ENCODE measurements at regions not wholly inside any gene's neighbourhood (a gene's known extent, or its start where the extent isn't known, plus 50 kb on each side); places are given as distances from the start of the nearest gene placed in this dataset.

- Histone ChIP-seq H4K5ac (ENCODE audit: insufficient read length, low read depth, low read length) (no peak overlapping the region), H3K18ac (ENCODE audit: insufficient read length, low read depth, low read length) (no peak overlapping the region), H4K20me1 (ENCODE audit: control insufficient read depth, insufficient read depth, insufficient read length) (no peaks in the 10 kb centered on the region), H2AK5ac (ENCODE audit: insufficient read length, low read length) (no peak overlapping the region), H2AFZ (ENCODE audit: low read length) (no peak overlapping the region), H3K9ac (ENCODE audit: extremely low read depth, insufficient read length, low read length) (no peak overlapping the region), H3K9me3 (ENCODE audit: control insufficient read depth, low read depth, low read length) (no peaks in the 10 kb centered on the region), H3K79me1 (ENCODE audit: insufficient read depth, low read depth, low read length, poor library complexity, severe bottlenecking) (no peaks in the 10 kb centered on the region), H2BK12ac (ENCODE audit: insufficient read length, low read depth, low read length) (no peak overlapping the region), H4K8ac (replicated peaks; ENCODE audit: insufficient read length, low read depth, low read length) (no peak overlapping the region), H3K4me1 (ENCODE audit: insufficient read depth, low read length) (peaks cover 6% of the 10 kb centered on the region; the same call in 1 of the 2 replicates), H2BK5ac (ENCODE audit: insufficient read length, low read length) (no peak overlapping the region), H2BK15ac (ENCODE audit: low read depth, low read length) (no peak overlapping the region), H3K56ac (ENCODE audit: insufficient read length, low read depth, low read length) (no peak overlapping the region), H3K14ac (ENCODE audit: insufficient read depth, low read length) (no peak overlapping the region), H3K27me3 (ENCODE audit: insufficient read depth, low read length) (no peaks in the 10 kb centered on the region), H3T11ph (ENCODE audit: low read length) (no peak overlapping the region), H3K23ac (ENCODE audit: insufficient read length, low read depth, low read length) (no peak overlapping the region), H3K4me2 (ENCODE audit: insufficient read depth, insufficient read length, low read length) (no peak overlapping the region), H3K27ac (ENCODE audit: insufficient read length, low read depth, low read length) (no peak overlapping the region), H2BK120ac (ENCODE audit: low read depth, low read length, poor library complexity, severe bottlenecking) (no peak overlapping the region), H3K79me2 (ENCODE audit: insufficient read depth, low read length) (no peaks in the 10 kb centered on the region), H3K23me2 (ENCODE audit: insufficient read length, low read depth, low read length, poor library complexity, severe bottlenecking) (no peaks in the 10 kb centered on the region), H3K4ac (ENCODE audit: low read depth, low read length) (no peak overlapping the region), H2BK20ac (ENCODE audit: low read depth, low read length, poor library complexity, severe bottlenecking) (no peak overlapping the region), H4K91ac (ENCODE audit: insufficient read length, low read depth, low read length) (no peak overlapping the region)
- Mint-ChIP-seq H3K27ac (no peak overlapping the region), H3K4me1 (peaks cover 37 to 59% of the 10 kb centered on the region in 2 experiments), H3K4me3 (no peak overlapping the region), H3K27me3 (ENCODE audit: low read depth) (peaks cover 45% of the 10 kb centered on the region), H3K36me3 (ENCODE audit: insufficient read depth in 1 of 3, low read depth in 3 of 3) (no peaks in the 10 kb centered on the region; a peak in 2 of 7 replicates), H3K9me3 (no peaks in the 10 kb centered on the region)
- WGBS (ENCODE audit: extremely low coverage, insufficient read length, low lambda C conversion rate): no CpG with 5 or more reads among the region's 4 CpGs
- no peak for DNase-seq
- no peak for TF ChIP-seq CTCF (conservative IDR thresholded peaks at IDR 0.05)
These were observed 216.7 kb downstream of the TBX5 start for GRCh38 chr12:114189266-114189665.
